GM12878 (cell line): ENCODE measurements at regions not wholly inside any gene's neighbourhood (a gene's known extent, or its start where the extent isn't known, plus 50 kb on each side); places are given as distances from the start of the nearest gene placed in this dataset.

Experiments used
- NFYB ChIP-seq: IDR thresholded peaks from 2 replicates; pipeline ENCODE4 v1.6.1; 2011; ENCODE audit warnings: low read depth, mild to moderate bottlenecking, low read length, improper control_type of control experiment, moderate library complexity; ENCODE audit not compliant: insufficient read depth
- RBBP5 ChIP-seq: fragments of 200-600 bp; sonication (generic); conservative IDR thresholded peaks from 2 replicates; pipeline ENCODE4 v1.6.1; 2016
- SMAD5 ChIP-seq: IDR thresholded peaks from 2 replicates; pipeline ENCODE4 v1.6.1; 2016; ENCODE audit warnings: antibody characterized with exemption, low read depth
- TCF3 ChIP-seq: IDR thresholded peaks from 2 replicates; pipeline ENCODE4 v1.6.1; 2012; ENCODE audit warnings: low read depth, mild to moderate bottlenecking, low read length, borderline replicate concordance; ENCODE audit not compliant: insufficient read depth
- TF ChIP-seq, protein P1 (sequence below): fragments of 450-650 bp; formaldehyde crosslinking; IDR thresholded peaks from 2 replicates; pipeline ENCODE4 v1.4.0; 2020; ENCODE audit warnings: mild to moderate bottlenecking, moderate library complexity
- TF ChIP-seq, protein P2 (sequence below): fragments of 450-650 bp; IDR thresholded peaks from 2 replicates; pipeline ENCODE4 v1.6.1; 2017; ENCODE audit warnings: borderline replicate concordance
- TF ChIP-seq, protein P3 (sequence below): IDR thresholded peaks from 2 replicates; pipeline ENCODE4 v1.6.1; 2012; ENCODE audit warnings: low read length, inconsistent platforms

DNA sequence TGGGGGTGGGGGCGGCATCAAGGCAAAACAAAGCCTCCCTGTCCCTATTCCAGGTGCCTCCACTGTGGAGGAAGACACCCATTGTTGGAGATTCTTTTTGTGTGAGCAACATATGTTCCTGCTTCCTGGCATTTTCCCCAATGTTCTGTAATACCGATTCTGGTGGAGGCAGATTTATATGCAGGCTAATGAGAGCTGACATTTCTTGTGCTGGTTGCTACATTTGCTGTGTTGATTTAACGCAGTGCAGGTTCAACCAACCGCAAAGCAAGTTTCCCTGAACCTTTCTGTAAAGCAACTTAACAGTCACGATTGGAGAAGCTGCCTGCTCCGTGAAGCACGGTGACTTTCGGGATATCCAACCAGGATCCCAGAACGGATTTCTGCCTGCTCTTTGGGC is 260.5 kb downstream of the CBLN1 start (continued):
- TF ChIP-seq, protein P1, sequence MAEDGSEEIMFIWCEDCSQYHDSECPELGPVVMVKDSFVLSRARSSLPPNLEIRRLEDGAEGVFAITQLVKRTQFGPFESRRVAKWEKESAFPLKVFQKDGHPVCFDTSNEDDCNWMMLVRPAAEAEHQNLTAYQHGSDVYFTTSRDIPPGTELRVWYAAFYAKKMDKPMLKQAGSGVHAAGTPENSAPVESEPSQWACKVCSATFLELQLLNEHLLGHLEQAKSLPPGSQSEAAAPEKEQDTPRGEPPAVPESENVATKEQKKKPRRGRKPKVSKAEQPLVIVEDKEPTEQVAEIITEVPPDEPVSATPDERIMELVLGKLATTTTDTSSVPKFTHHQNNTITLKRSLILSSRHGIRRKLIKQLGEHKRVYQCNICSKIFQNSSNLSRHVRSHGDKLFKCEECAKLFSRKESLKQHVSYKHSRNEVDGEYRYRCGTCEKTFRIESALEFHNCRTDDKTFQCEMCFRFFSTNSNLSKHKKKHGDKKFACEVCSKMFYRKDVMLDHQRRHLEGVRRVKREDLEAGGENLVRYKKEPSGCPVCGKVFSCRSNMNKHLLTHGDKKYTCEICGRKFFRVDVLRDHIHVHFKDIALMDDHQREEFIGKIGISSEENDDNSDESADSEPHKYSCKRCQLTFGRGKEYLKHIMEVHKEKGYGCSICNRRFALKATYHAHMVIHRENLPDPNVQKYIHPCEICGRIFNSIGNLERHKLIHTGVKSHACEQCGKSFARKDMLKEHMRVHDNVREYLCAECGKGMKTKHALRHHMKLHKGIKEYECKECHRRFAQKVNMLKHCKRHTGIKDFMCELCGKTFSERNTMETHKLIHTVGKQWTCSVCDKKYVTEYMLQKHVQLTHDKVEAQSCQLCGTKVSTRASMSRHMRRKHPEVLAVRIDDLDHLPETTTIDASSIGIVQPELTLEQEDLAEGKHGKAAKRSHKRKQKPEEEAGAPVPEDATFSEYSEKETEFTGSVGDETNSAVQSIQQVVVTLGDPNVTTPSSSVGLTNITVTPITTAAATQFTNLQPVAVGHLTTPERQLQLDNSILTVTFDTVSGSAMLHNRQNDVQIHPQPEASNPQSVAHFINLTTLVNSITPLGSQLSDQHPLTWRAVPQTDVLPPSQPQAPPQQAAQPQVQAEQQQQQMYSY (CRISPR knock-in tag), result no peak
- TF ChIP-seq RBBP5 (no peak), SMAD5 (no peak), TCF3 (no peak), NFYB (no peak)
- TF ChIP-seq, protein P2, sequence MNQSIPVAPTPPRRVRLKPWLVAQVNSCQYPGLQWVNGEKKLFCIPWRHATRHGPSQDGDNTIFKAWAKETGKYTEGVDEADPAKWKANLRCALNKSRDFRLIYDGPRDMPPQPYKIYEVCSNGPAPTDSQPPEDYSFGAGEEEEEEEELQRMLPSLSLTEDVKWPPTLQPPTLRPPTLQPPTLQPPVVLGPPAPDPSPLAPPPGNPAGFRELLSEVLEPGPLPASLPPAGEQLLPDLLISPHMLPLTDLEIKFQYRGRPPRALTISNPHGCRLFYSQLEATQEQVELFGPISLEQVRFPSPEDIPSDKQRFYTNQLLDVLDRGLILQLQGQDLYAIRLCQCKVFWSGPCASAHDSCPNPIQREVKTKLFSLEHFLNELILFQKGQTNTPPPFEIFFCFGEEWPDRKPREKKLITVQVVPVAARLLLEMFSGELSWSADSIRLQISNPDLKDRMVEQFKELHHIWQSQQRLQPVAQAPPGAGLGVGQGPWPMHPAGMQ, result no peak
- TF ChIP-seq, protein P3, sequence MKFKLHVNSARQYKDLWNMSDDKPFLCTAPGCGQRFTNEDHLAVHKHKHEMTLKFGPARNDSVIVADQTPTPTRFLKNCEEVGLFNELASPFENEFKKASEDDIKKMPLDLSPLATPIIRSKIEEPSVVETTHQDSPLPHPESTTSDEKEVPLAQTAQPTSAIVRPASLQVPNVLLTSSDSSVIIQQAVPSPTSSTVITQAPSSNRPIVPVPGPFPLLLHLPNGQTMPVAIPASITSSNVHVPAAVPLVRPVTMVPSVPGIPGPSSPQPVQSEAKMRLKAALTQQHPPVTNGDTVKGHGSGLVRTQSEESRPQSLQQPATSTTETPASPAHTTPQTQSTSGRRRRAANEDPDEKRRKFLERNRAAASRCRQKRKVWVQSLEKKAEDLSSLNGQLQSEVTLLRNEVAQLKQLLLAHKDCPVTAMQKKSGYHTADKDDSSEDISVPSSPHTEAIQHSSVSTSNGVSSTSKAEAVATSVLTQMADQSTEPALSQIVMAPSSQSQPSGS, result no peak
